ENCODE measurements at regions not wholly inside any gene's neighbourhood (a gene's known extent, or its start where the extent isn't known, plus 50 kb on each side); places are given as distances from the start of the nearest gene placed in this dataset.
A peak's percentile ranks its signal among the peaks of the same experiment; 100 is the strongest.
"Not testable (repeated sequence)": the region's sequence is repeated elsewhere in the genome, so short reads cannot be mapped to it uniquely, and the experiment has no call there.

DNA sequence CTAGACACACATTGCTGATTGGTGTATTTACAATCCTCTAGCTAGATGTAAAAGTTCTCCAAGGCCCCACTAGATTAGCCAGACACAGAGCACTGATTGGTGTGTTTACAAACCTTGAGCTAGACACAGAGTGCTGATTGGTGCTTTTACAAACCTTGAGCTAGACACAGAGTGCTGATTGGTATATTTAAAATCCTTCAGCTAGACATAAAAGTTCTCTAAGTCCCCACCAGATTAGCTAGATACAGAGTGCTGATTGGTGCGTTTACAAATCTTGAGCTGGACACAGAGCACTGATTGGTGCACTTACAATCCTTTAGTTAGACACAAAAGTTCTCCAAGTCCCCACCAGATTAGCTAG is 63.8 kb upstream of the DDHD1 start:
- not testable (repeated sequence) for H3K9me3 Mint-ChIP-seq; H3K36me3 ChIP-seq (ENCODE audit: insufficient read depth); H3K27ac Mint-ChIP-seq; H3K79me2 ChIP-seq (replicated peaks; ENCODE audit: insufficient read depth); H3K27me3 Mint-ChIP-seq (ENCODE audit: insufficient read depth, low read depth, poor library complexity); H3K27ac ChIP-seq (ENCODE audit: low read depth); H3F3A ChIP-seq (replicated peaks; ENCODE audit: low read depth); H3K9me2 ChIP-seq (ENCODE audit: insufficient read depth); DNase-seq (ENCODE audit: low spot score); H3K4me1 Mint-ChIP-seq; H4K20me1 ChIP-seq (replicated peaks; ENCODE audit: insufficient read depth); H2AFZ ChIP-seq; H3K27me3 ChIP-seq (ENCODE audit: insufficient read depth); H3K4me1 ChIP-seq (ENCODE audit: insufficient read depth); H3K36me3 Mint-ChIP-seq (ENCODE audit: low read depth); ATAC-seq
- Histone ChIP-seq H3K4me3 (peak overlapping the region; percentile 62), H3K4me2 (peak overlapping the region; percentile 73; the same call in 1 of the 2 replicates)
- peak overlapping the region; percentile 80 for H3K4me3 Mint-ChIP-seq

DNA sequence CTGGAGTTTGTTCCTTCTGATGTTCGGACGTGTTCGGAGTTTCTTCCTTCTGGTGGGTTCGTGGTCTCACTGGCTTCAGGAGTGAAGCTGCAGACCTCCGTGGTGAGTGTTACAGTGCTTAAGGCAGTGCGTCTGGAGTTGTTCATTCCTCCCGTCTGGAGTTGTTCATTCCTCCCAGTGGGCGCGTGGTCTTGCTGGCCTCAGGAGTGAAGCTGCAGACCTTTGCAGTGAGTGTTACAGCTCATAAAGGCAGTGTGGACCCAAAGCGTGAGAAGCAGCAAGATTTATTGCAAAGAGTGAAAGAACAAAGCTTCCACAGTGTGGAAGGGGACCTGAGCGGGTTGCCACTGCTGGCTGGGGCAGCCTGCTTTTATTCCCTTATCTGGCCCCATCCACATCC is 63.4 kb upstream of the DDHD1 start:
- H3K4me2 ChIP-seq; H3F3A ChIP-seq (replicated peaks; ENCODE audit: low read depth); H2AFZ ChIP-seq; H3K4me1 Mint-ChIP-seq; H3K4me1 ChIP-seq (ENCODE audit: insufficient read depth); H3K4me3 ChIP-seq; H3K27ac ChIP-seq (ENCODE audit: low read depth); H3K36me3 ChIP-seq (ENCODE audit: insufficient read depth); H3K36me3 Mint-ChIP-seq (ENCODE audit: low read depth); H3K4me3 Mint-ChIP-seq; H3K9me2 ChIP-seq (ENCODE audit: insufficient read depth); H3K27me3 ChIP-seq (ENCODE audit: insufficient read depth); H3K9me3 Mint-ChIP-seq; H3K79me2 ChIP-seq (replicated peaks; ENCODE audit: insufficient read depth); H4K20me1 ChIP-seq (replicated peaks; ENCODE audit: insufficient read depth); H3K27ac Mint-ChIP-seq; ATAC-seq; DNase-seq (ENCODE audit: low spot score); H3K27me3 Mint-ChIP-seq (ENCODE audit: insufficient read depth, low read depth, poor library complexity): not testable (repeated sequence)

DNA sequence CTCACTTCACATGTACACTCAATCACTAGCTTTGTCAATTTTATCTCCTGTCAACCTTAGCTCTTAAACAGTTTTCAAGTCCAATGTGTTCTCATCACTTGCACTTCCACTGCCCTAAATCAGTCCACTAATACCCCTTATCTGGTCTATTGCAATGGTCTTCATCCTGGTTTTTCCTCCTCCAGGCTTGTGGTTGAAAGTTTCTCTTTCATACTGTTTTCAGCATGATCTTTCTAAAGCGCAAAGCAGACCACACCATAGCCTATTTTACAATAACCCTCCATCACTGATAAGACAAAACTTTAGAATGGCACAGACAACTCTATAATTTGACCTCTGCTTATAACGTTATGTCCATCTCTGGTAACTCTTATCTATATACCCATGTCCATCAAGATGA is 62.0 kb upstream of the DDHD1 start:
- Histone ChIP-seq H4K20me1 (replicated peaks; ENCODE audit: insufficient read depth) (no peaks in the 10 kb centered on the region), H3K79me2 (replicated peaks; ENCODE audit: insufficient read depth) (no peaks in the 10 kb centered on the region), H3F3A (replicated peaks; ENCODE audit: low read depth) (no peaks in the 10 kb centered on the region), H3K27me3 (ENCODE audit: insufficient read depth) (no peaks in the 10 kb centered on the region), H3K27ac (ENCODE audit: low read depth) (no peak overlapping the region), H3K4me1 (ENCODE audit: insufficient read depth) (peaks cover 4% of the 10 kb centered on the region; the same call in 1 of the 2 replicates), H3K4me2 (no peak overlapping the region), H3K4me3 (no peak overlapping the region), H2AFZ (no peak overlapping the region), H3K36me3 (ENCODE audit: insufficient read depth) (no peaks in the 10 kb centered on the region), H3K9me2 (ENCODE audit: insufficient read depth) (no peaks in the 10 kb centered on the region)
- H3K27ac Mint-ChIP-seq = no peak overlapping the region
- H3K9me3 Mint-ChIP-seq = peaks cover 9% of the 10 kb centered on the region; the same call in 2 of the 3 replicates
- peaks cover 5% of the 10 kb centered on the region for H3K4me1 Mint-ChIP-seq
- DNase-seq (ENCODE audit: low spot score) (no peak), ATAC-seq (no peak)
- H3K27me3 Mint-ChIP-seq (ENCODE audit: insufficient read depth, low read depth, poor library complexity) = peaks cover 6% of the 10 kb centered on the region
- H3K4me3 Mint-ChIP-seq = no peak overlapping the region
- no peak for TF ChIP-seq NANOG (IDR thresholded peaks at IDR 0.05; ENCODE audit: borderline replicate concordance)
- no peak for TF ChIP-seq EZH2 (IDR thresholded peaks at IDR 0.05; ENCODE audit: low read depth, unreplicated experiment)
- H3K36me3 Mint-ChIP-seq (ENCODE audit: low read depth) = no peaks in the 10 kb centered on the region

- TF ChIP-seq CTCF (conservative IDR thresholded peaks at IDR 0.05; ENCODE audit: low read depth in 2 of 2) (no peak), JUNB (IDR thresholded peaks at IDR 0.05; ENCODE audit: unreplicated experiment) (no peak)
- Mint-ChIP-seq H3K4me3 (no peak overlapping the region), H3K36me3 (ENCODE audit: low read depth) (no peaks in the 10 kb centered on the region), H3K4me1 (peaks cover 5% of the 10 kb centered on the region), H3K27me3 (ENCODE audit: insufficient read depth, low read depth, poor library complexity) (peaks cover 6% of the 10 kb centered on the region), H3K27ac (no peak overlapping the region), H3K9me3 (peaks cover 9% of the 10 kb centered on the region; the same call in 2 of the 3 replicates)
- Histone ChIP-seq H3K4me2 (no peak overlapping the region), H3K27me3 (ENCODE audit: insufficient read depth) (no peaks in the 10 kb centered on the region), H2AFZ (0 out of 2 replicates have a peak overlapping the region, but pooled peaks have one; percentile 30), H3K79me2 (replicated peaks; ENCODE audit: insufficient read depth) (no peaks in the 10 kb centered on the region), H3K4me3 (no peak overlapping the region), H3F3A (replicated peaks; ENCODE audit: low read depth) (no peaks in the 10 kb centered on the region), H3K27ac (ENCODE audit: low read depth) (no peak overlapping the region), H3K9me2 (ENCODE audit: insufficient read depth) (no peaks in the 10 kb centered on the region), H3K4me1 (ENCODE audit: insufficient read depth) (peaks cover 4% of the 10 kb centered on the region; the same call in 1 of the 2 replicates), H4K20me1 (replicated peaks; ENCODE audit: insufficient read depth) (no peaks in the 10 kb centered on the region), H3K36me3 (ENCODE audit: insufficient read depth) (no peaks in the 10 kb centered on the region)
- DNase-seq (ENCODE audit: low spot score) (no peak), ATAC-seq (no peak)
Observed at GRCh38 chr14:53214384-53214783, 61.3 kb upstream of the DDHD1 start.

Measured in GM23338 (cell line).